Lower lobe of right lung (tissue), 2 donors: ENCODE measurements at regions not wholly inside any gene's neighbourhood (a gene's known extent, or its start where the extent isn't known, plus 50 kb on each side); places are given as distances from the start of the nearest gene placed in this dataset.

Source experiments
- ATAC-seq, 2 donors: fragments of 200-7000 bp; cut with Tn5 transposase; one replicate each; pipeline ENCODE4 v1.9.1; 2020 to 2022; ENCODE audit warnings: mild to moderate bottlenecking in 2 of 2, moderate library complexity in 2 of 2
- DNase-seq: peaks from one replicate; pipeline ENCODE4 v3.0.0-alpha.2; 2020
- H3K27ac ChIP-seq: fragments of 200-600 bp; one replicate; pipeline ENCODE4 v1.8.0; 2022
- H3K27me3 ChIP-seq: fragments of 200-600 bp; one replicate; pipeline ENCODE4 v1.8.0; 2022; ENCODE audit warnings: low read depth
- H3K36me3 ChIP-seq: fragments of 200-600 bp; one replicate; pipeline ENCODE4 v1.8.0; 2022; ENCODE audit warnings: mild to moderate bottlenecking
- H3K4me1 ChIP-seq: fragments of 200-600 bp; one replicate; pipeline ENCODE4 v1.8.0; 2022
- H3K4me3 ChIP-seq: fragments of 200-600 bp; one replicate; pipeline ENCODE4 v1.8.0; 2022; ENCODE audit warnings: mild to moderate bottlenecking
- H3K9me3 ChIP-seq: fragments of 200-600 bp; one replicate; pipeline ENCODE4 v1.8.0; 2022
- CTCF ChIP-seq: fragments of 200-600 bp; IDR thresholded peaks from one replicate; pipeline ENCODE4 v1.8.0; 2022; ENCODE audit warnings: antibody characterized with exemption, mild to moderate bottlenecking
- intact Hi-C: fragments of 100-400 bp; cut with DNase I; formaldehyde crosslinking; loops from one replicate; pipeline ENCODE4 v1.11.0; 2022
- donor health status: DM: no; HTN: yes; CAD: no; lungs with severe emphysema.

GRCh38 chr15:77855871-77856270 is 221.6 kb downstream of the TBC1D2B start:
- Histone ChIP-seq H3K4me3 (no peak overlapping the region), H3K36me3 (no peaks in the 10 kb centered on the region), H3K4me1 (no peaks in the 10 kb centered on the region), H3K9me3 (no peaks in the 10 kb centered on the region), H3K27me3 (no peaks in the 10 kb centered on the region), H3K27ac (no peak overlapping the region)
- no peak for TF ChIP-seq CTCF
- intact Hi-C loops: no loop called here
- DNase-seq: peak; percentile 14
- no peak for ATAC-seq

- no peak for ATAC-seq
- no peaks in the 10 kb centered on the region for H3K27me3 ChIP-seq
- TF ChIP-seq CTCF: no peak
- no peaks in the 10 kb centered on the region for H3K36me3 ChIP-seq
- no peak overlapping the region for H3K27ac ChIP-seq
- H3K4me3 ChIP-seq: no peak overlapping the region
- peak; percentile 13 for DNase-seq
- peaks cover 5% of the 10 kb centered on the region for H3K9me3 ChIP-seq
- intact Hi-C loops: no loop called here
- H3K4me1 ChIP-seq: no peaks in the 10 kb centered on the region
Measured at GRCh38 chr15:77854980-77855379, 222.3 kb upstream of the LINGO1 start.

GRCh38 chr15:77853910-77854309 is 221.2 kb upstream of the LINGO1 start:
- Histone ChIP-seq H3K4me3 (no peak overlapping the region), H3K27me3 (peaks cover 3% of the 10 kb centered on the region), H3K27ac (no peak overlapping the region), H3K9me3 (peaks cover 5% of the 10 kb centered on the region), H3K4me1 (no peaks in the 10 kb centered on the region), H3K36me3 (no peaks in the 10 kb centered on the region)
- peak; percentile 12 for DNase-seq
- ATAC-seq: no peak
- intact Hi-C loops: no loop called here
- no peak for TF ChIP-seq CTCF

- intact Hi-C loops: no loop called here
- no peak for DNase-seq
- H3K27ac ChIP-seq: no peak overlapping the region
- H3K27me3 ChIP-seq: peaks cover 10% of the 10 kb centered on the region
- ATAC-seq: no peak
- H3K4me3 ChIP-seq: no peak overlapping the region
- peaks cover 5% of the 10 kb centered on the region for H3K9me3 ChIP-seq
- TF ChIP-seq CTCF: no peak
- H3K4me1 ChIP-seq: no peaks in the 10 kb centered on the region
- no peaks in the 10 kb centered on the region for H3K36me3 ChIP-seq
Measured at GRCh38 chr15:77853008-77853328, 220.3 kb upstream of the LINGO1 start.

- Histone ChIP-seq H3K4me1 (no peaks in the 10 kb centered on the region), H3K4me3 (no peak overlapping the region), H3K27ac (no peak overlapping the region), H3K9me3 (peaks cover 5% of the 10 kb centered on the region), H3K36me3 (no peaks in the 10 kb centered on the region), H3K27me3 (peaks cover 10% of the 10 kb centered on the region)
- TF ChIP-seq CTCF: no peak
- ATAC-seq (no peak), DNase-seq (peak; percentile 14)
- intact Hi-C loops: no loop called here
Measured at GRCh38 chr15:77852241-77853007, 219.7 kb upstream of the LINGO1 start.
